EL (cell line): ENCODE measurements at regions not wholly inside any gene's neighbourhood (a gene's known extent, or its start where the extent isn't known, plus 50 kb on each side); places are given as distances from the start of the nearest gene placed in this dataset.

Experiments used
- DNase-seq: peaks from one replicate; pipeline ENCODE4 v3.0.0-alpha.2; 2016

DNA sequence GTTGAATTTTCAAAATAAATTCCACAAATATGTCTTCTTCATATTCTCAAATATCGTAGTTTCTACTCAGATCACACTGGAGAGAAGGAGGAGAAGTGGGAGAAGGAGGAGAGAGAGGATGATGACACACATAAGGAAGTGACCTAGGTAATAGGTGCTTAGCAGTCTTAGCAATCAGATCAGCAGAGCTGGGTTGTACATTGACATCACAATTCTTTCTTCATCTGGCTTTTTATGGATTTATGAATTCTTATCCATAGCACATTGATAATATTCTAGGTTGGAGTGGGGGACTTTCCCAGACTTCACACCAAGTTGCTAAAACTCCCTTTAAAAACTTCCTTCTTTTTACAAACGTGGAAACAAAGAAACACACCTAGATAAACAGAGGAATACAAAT is 86.9 kb downstream of the FGF9 start:
- no peak for DNase-seq

DNA sequence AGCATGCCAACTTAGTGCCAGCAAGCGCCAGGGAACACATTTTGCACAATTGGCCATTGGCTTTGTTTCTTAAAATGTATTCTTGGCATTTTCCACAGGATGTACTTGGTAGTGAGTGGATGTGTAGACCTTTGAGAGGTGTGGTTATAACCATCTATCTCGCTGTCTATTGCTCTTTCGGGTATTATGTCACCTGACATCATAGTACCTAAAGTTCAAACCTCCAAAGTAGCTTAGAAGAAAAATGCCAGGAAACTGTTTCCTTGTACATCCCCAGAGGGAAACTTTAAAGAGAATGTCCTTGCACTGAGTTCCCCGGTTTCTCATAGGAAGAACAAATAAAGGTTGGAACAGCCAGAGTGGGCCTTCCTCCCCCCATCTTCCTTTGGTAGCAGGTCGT is 87.6 kb downstream of the FGF9 start:
- DNase-seq: no peak

DNA sequence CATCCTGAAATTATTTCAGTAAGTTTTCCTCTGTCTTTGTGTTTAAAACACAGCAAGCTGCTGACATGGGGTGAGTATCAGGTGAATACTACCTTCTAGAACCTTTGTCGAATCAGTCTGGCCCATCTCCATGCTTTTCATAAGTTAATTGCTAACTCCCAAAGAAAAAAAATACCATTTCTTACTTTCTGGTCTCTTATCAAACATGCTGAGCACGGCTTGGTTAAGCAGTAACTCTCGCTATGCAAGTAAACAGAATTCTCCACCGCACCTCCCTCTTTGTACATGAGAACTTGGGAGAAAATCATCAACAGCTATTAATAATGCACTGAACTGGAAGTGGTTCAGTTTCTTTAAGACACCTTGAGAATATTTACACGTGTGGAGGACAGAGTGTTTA is 88.6 kb downstream of the FGF9 start:
- DNase-seq: no peak

DNA sequence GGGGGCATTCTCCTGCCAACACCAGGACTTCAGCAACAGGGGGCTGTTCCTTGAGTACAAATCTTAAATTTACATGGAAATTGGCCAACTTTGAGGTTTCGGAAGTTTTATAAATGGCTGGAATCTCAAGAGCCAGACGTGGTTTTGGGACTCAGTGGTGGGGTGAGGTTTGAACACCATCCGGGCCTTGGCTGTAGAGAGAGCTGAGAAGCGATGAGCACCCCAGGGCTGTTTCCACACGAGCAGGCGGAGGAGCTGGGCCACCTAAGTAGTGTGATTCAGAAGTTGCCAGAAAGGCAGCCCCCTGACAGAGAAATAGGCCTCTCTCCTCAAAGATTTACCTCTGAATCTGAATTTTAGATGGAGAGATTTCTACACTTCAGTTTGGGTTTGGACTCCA is 89.0 kb downstream of the FGF9 start:
- no peak for DNase-seq

DNA sequence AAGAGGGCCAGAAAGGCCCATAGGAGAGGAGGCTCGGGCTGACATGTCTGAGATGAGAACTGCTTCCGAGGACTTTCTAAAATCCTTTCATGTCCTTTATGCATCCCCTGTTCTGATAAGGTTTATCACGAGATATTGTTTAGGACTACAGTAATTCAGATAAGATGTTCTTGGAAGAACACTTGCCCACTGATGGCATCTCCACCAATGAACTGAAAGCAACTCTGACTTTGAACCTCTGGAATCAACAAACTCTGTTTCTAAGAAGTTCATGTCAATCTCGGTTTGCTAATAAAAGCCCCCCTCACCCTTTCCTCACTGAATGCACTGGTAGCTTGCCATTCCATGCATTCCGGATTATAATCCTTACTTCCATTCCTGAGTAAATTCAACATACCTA is 90.9 kb downstream of the FGF9 start:
- no peak for DNase-seq

DNA sequence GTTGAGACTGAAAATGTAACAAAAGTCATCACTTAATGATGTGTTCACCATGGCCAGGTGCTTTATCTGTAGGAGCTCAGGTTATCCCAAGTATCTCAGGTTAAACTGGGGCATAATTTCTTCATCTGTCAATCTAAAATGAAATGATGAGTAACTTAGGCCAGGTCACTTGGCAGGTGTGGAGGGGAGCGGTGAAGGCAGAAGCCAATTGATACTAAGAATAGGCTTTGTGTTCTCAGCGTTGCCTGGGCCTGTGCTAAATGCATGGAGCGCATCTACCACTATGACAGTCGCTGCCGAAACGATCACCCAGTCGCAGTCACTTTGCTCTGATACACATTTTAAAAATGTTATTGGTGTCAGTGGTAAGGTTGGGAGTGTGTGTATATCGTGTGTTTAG is 91.6 kb downstream of the FGF9 start:
- no peak for DNase-seq

DNA sequence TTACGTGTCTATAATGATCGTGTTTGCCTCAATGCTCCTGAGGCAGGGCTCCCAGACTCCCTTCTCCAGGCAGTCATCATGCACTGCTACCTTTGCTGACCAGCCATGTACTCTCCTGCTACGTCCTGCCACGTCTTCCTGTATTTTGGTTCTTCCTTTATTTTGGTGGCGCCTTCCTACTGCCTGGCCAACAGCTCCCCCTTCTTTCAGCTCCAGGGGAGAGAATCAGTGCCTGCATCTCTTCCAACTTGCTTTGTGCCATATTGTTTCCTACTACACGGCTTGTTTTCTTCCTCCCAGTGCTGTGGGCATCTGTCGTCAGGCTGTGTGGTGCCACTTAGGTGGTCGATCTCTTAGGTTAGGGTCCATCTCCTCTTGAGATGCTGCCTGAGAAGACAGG is 96.2 kb downstream of the FGF9 start:
- no peak for DNase-seq

DNA sequence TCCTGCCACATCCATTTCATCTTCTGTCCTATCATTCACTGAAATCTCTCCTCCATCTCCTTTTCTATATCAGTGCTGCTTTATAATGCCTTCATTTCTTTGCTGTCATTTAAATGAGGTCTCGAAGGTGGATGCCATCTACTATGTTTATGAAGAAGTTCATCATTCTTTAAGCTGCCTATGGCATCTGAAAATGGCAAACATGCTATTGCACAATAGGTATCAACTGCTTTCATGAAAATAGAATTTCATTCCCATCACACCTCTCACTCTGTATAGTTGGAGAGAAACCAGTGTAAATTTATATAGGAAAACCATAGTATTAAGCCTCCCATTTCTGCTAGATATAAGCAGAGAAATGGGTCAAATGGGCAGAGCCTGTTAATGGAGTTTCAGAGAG is 100.2 kb downstream of the FGF9 start:
- DNase-seq: no peak

DNA sequence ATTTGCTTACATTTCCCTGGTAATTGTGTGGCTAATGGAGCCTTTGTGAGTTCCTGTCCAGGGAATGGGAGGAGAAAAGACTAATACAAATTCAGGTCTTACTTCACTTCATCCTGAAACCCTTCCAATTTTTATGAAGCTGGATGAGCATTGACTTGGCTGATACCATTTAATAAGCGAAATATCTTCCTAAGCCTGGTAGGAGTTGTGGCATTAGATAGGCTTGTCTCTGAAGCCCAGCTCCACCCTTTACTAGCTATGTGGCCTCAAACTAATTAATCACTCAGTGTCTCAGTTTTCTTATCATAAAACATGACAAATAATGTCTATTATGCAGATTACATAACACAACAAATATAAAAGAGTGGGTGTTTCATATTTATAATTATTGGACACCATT is 106.3 kb downstream of the FGF9 start:
- DNase-seq: no peak

DNA sequence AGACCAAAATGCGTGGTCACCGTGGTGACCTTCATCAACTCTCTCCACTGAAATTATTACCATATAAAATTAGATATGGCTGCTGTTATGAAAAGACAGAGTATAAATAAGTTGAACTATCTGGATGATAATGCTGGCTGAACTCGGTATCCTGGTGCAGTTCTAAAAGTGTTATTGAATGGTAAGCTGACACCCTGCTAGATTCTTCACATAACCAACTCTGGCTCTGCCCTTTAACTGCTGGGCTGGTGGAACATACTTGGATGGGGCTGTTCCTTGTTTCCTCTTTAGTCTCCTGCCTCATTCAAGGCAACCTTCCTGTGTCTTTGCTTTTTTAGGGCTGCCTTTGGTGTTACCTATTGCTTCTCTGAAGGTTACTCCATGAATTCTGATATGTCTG is 106.9 kb downstream of the FGF9 start:
- no peak for DNase-seq

DNA sequence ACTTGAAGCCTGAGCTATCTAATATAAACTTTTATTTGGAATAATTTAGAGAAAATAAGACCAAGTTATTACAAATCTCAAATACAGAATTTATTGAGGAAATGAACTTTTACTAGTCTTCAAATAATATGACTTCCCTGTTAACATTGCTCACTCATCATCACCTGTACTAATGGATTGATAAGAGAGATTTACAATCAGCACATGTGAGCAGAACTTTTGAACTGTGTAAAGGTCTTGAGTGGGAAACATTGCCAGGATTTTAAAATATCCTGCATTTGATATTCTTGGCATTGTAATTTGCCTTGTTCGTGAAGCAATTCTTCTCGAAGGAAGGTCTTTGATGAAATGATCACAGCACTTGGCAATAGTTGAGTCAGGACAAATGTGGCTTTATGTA is 111.9 kb downstream of the FGF9 start:
- DNase-seq: no peak

DNA sequence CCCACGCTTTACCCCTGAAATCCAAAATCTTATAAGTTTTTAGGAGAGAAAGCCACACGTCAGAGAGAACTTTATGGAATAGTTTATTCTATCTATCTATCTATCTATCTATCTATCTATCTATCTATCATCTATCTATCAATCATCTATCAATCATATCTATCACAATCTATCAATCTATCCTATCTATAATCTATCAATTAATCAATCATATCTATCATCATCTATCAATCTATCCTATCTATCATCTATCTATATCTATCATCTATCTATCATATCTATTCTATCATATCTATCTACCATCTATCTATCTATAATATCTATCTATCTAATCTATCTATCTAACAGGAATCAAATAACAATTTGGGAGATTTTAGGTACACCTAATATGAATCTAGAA is 115.1 kb downstream of the FGF9 start:
- DNase-seq: no peak

DNA sequence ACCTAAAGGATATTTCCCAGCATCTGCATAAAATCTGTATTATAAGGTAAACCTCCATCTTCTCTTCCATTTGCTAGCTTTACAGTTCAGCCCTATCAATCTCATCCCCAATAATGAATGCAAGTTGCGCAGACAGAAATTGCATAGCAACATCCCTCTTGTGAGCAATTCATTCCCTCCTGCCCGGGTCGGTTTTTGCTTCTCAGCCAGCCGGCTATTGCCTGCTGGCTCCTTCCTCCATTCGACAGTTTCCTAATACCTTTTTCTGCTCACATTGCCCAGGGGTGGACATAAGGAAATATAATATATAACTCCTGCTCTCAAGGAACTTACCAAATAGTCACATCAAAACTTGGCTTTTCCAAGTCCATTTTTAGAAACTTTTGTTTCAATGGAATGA is 125.2 kb downstream of the FGF9 start:
- no peak for DNase-seq

DNA sequence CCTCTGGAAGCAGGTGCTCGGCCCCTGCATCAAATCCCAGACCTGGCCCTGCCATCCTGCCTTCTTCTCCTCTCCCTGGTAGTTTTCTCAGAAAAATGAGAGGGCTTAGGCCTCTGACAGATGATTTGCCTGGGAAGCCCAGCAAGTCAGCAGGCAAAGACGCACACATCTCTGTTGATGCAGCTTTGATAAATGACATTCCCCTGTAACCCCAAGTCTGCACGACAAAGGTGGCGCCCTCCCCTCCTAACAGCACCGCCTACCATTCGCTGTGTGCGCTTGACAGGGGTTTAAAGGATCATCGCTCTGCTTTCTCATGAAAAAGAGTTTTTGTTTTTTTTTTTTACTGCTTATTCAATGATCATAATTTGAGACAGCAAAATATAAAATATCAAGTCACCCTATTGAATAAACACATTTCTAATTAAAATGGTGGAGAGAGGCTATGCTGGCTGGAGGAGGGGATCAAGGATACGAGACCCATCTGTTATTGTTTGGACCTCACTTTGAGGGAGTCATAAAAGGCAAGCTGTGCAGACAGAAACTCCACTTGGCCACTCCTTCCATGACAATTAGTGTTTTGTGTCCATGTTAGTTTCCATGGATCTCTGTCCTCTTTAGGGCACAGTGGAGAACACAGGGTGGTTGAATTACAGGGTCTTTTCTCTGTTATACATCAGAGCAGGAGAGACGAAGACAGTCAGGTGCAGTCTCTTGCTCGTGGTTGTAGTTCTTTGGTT is 126.1 kb downstream of the FGF9 start:
- no peak for DNase-seq

DNA sequence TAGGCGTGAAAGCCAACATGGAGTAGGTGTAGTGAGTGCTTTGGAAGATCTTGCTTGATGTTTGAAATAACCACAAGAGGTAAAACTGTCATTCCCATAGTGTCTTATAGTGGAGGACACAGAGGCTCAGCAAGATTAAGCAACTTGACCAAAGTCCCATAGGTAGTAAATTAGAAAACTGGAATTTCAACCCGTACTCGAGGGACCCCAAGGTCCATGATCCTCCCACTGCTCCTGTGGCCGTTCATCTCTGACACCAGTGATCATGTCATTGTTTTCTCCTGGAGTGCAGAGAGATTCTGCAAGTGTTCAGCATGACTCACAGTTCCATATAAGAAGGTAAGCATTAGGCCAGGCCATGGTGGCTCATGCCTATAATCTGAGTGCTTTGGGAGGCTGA is 126.9 kb downstream of the FGF9 start:
- no peak for DNase-seq

DNA sequence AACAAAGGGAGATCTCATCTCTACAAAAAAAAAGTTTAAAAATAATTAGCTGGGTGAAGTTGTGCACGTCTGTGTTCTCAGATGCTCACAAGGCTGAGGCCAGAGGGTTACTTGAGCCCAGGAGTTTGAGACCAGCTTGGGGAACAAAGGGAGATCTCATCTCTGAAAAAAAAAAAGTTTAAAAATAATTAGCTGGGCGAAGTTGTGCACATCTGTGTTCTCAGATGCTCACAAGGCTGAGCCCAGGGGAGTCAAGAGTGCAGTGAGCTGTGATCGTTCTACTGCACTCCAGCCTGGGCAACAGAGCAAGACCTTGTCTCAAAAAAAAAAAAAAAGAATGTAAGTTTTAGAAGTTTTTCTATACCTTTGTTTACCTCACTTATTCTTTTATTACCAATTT is 127.3 kb downstream of the FGF9 start:
- DNase-seq: no peak

DNA sequence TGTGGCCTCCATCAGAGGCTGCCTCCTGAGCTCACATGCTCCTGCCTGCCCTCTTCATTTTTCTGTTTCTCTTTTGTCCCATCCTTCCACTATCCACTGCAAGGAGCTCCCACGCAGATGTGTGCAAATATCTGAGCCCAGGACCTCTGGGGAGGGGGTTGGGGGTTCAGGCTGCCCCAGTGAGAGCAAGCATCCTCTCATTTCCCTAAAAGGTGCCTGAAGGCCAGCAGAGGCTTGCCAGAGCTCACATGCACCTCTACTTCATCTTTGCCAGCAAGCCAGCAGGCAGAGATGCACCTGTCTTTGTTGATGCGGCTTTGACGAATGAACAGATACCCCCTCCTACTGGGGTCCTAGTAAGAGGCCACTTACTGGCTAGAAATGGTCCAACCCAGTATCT is 128.8 kb downstream of the FGF9 start:
- no peak for DNase-seq

DNA sequence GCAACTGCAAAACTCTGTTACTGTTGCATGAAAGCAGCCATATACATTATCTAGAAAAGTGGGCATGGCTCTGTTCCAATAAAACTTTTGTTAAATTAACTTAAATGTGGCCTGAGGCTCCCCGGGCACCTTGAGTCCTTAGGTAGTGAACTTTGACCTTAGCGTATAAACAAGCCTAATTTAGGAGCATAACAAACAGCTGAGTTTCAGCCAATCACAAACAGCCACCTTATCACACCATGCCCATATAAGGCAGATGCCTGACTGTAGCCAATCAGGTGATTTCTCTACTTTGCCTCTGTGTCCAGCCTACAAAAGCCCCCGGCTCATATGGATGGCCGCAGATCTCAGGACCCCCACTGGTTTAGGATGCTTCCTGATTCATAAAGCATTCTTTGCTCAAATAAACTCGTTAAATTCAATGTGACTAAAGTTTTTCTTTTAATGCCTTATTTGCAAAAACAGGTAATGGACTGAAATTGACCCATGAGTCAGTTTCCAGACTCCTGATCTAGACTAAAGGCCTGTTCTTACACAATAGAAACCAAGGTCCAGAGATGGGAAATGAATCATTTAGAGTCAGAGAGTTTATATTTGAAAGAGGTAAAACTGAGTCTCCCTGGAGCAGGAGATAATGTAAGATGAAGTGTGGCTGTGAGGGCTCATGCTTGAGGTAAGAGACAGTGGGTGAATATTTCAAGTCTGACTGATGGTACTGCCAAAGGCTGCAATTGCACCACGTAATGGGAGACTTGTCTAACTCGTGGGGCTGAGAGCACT is 130.2 kb downstream of the FGF9 start:
- no peak for DNase-seq

DNA sequence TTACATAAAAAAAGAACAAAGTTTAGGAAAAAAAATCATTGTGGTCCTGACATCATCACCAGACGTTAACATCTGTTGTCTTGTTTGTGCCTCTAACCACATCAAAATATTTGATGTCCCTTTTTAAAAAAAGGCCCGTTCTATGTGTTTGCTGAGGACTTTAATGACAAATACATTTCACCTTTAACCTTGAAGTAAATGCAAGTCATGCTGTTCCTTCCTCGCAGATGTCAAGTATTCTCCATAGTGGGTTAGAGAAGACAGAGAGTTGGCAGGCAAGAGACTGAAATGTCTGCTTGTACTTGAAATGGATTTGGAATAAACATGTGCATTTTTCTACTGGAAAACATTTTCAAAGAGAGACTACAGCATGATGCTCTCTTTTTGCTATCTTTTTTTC is 134.9 kb downstream of the FGF9 start:
- no peak for DNase-seq

DNA sequence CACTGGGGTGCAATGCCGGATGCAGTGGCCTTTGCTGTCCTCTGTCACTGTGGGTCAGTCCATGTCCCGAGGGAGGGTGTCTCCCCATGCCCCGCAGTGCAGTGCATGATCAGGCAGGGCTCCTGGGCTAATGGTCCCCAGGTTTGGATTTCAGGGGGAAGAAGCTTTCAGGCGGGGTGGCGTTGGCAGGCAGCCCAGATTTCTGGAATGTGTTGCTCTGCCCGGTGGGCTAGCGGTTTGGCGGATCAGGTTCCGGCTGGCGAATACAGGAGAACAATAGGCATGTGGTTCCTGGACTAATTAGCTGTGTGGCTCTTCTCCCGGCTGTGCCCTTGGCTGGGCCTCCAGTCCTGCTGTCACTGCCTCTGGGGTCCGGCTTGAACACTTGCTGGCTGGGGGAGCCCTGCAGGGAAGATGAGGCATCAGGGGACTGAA is 141.3 kb downstream of the FGF9 start:
- DNase-seq: no peak

DNA sequence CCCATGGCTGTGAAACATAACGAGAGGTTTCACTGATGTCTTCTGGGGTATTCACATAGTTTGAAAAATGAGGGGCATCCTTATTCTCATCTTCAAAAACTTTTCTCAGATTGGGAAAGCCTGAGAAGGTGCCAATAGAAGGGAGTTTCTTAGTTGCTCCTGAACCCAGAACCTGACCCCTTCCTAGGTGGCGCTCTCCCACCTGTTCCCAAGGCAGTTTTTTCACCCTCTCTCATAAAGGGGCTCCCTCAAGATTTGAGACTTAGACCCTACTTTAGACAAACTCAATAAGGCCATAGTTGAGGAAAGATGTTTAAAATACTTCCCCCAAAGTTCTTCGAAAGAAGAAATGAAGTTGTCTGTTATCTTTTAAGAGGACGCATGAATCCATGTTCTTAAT is 142.2 kb downstream of the FGF9 start:
- DNase-seq: no peak

DNA sequence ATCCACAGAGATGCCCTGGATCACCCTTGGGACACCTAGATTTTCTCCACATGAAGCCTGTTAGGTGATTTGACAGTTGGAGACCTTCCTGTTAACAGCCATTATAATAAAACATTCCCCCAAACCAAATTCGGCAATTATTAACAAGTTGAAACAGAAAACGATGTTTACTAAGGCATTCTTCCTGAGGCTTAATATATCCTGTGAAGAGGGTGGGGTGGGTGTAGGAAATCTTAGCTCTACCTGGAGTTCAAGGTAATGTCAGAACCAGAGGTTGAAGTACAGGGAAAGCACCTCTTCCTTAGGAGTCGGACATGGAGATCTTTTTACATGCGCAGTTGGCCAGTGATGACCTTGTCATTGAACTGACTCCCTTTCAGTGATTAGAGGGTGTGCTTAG is 143.0 kb downstream of the FGF9 start:
- DNase-seq: no peak

DNA sequence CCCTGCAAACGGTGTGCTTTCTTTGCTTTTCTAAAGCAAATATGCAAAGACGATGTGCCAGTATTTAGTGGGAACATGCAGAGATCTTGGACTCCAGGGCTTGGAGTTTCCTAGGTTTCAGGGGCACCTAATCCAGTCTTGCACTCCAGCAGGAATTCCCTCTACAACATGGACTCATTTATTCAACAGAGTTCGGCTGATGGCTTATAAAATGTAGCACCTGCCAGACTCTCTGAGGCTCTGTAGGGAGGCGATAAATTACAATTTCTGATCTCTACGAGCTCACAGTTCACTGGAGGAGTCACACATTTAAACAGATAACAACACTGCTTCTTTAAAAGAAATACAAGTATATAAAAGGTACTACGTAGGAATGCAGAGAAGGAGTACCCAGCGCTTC is 143.7 kb downstream of the FGF9 start:
- DNase-seq: no peak

DNA sequence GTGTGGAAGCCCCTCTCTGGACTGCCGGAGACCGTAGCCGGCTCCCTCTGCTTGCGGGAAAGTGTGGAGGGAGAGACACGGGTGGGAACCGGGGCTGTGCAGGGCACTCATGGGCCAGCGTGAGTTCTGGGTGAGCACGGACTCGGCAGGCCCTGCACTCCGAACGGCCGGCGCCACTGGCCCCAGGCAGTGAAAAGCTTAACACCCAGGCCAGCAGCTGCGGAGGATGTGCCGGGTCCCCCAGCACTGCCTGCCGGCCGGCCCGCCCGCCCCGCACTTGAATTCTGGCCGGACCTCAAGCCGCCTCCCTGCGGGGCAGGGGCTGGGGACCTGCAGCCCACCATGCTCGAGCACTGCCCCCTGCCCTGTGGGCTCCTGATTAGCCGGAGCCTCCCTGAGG is 147.0 kb downstream of the FGF9 start:
- DNase-seq: no peak

DNA sequence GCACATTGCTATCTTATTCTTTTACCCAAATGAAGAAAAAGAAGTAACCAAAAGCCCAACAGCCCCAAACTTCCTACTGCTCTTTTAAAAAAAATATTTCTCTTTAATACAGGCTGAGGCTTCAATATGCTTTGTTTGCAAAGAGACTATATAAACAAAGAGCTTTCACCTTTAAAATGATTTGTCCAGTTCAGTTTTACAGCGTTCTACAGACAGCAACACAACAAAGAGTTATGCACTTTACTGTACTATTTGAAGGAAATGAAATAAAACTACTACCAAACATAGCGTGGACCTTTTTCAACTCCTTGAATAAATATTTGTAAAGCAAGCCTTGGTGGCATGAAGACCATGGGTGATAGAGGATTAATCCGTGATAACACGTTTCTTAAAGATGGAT is 151.2 kb downstream of the FGF9 start:
- DNase-seq: no peak
